K562 (cell line): ENCODE measurements at regions not wholly inside any gene's neighbourhood (a gene's known extent, or its start where the extent isn't known, plus 50 kb on each side); places are given as distances from the start of the nearest gene placed in this dataset.

Experiments
- GABPA ChIP-seq: fragments of 200-800 bp; sonication (Bioruptor generic); conservative IDR thresholded peaks from 2 replicates; pipeline ENCODE4 v1.6.1; 2016; ENCODE audit warnings: low read depth, missing genetic modification characterization, missing compliant biosample characterization
- IFI16 ChIP-seq: fragments of 250-450 bp; sonication (Bioruptor Pico); IDR thresholded peaks from 2 replicates; pipeline ENCODE4 v2.1.2; 2022; ENCODE audit warnings: mild to moderate bottlenecking, inconsistent platforms
- POLR2AphosphoS2 ChIP-seq: IDR thresholded peaks from 2 replicates; pipeline ENCODE4 v1.6.1; 2012; ENCODE audit warnings: low read length, improper control_type of control experiment
- ZNF316 ChIP-seq: fragments of 450-650 bp; IDR thresholded peaks from 2 replicates; pipeline ENCODE4 v1.6.1; 2016

DNA sequence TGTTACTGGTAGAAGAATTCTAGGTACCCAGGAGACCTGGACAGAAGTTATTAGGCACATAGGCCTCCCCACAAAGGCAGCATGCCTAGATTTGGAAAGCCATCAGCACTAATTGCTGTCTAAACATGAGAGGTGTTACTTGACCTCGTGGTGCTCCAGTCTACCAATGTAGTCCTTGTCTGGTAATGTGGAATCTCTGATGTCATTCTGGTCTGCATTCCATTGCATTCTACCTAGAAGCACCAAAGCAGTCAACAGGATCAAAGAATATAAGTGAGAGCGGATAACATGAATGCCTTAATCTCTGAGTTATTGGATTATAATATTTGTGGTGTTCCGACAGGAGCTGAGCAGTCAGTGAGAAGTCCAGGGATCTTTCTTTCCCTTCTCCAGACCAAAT lies 175.2 kb downstream of the PSAT1 start:
- no peak for TF ChIP-seq IFI16 (CRISPR knock-in tag)
- no peak for TF ChIP-seq POLR2AphosphoS2
- no peak for TF ChIP-seq GABPA
- TF ChIP-seq ZNF316 = no peak
